ENCODE measurements at regions not wholly inside any gene's neighbourhood (a gene's known extent, or its start where the extent isn't known, plus 50 kb on each side); places are given as distances from the start of the nearest gene placed in this dataset.

DNA sequence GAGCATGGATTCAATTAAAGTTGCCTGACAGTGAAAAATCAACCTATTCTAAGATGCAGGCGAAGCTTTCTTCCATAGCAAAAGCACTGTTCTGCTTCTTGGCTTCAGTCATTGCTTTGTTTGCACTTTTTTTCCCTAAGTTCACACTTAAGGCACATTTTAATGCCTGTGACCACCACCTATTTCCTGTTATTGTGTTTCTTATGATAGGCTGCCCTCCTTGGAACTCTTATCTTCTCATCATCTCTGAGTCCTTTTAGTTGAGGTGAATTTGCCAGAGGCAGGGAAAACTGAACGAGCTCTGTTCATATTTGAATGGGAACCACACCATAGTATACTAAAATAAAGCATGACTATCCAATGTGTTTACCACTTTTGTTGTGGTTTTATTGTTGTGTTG is 119.8 kb downstream of the SPCS3 start:
- no peak for TF ChIP-seq ZFP3 (tag by site-specific recombination; IDR thresholded peaks at IDR 0.05; ENCODE audit: low read depth)
- TF ChIP-seq, protein P1, sequence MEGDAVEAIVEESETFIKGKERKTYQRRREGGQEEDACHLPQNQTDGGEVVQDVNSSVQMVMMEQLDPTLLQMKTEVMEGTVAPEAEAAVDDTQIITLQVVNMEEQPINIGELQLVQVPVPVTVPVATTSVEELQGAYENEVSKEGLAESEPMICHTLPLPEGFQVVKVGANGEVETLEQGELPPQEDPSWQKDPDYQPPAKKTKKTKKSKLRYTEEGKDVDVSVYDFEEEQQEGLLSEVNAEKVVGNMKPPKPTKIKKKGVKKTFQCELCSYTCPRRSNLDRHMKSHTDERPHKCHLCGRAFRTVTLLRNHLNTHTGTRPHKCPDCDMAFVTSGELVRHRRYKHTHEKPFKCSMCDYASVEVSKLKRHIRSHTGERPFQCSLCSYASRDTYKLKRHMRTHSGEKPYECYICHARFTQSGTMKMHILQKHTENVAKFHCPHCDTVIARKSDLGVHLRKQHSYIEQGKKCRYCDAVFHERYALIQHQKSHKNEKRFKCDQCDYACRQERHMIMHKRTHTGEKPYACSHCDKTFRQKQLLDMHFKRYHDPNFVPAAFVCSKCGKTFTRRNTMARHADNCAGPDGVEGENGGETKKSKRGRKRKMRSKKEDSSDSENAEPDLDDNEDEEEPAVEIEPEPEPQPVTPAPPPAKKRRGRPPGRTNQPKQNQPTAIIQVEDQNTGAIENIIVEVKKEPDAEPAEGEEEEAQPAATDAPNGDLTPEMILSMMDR (tag by site-specific recombination; IDR thresholded peaks at IDR 0.05): no peak
- TF ChIP-seq KLF10 (tag by site-specific recombination; IDR thresholded peaks at IDR 0.05): no peak
- no peak for TF ChIP-seq SP2 (tag by site-specific recombination; IDR thresholded peaks at IDR 0.05)
- TF ChIP-seq ZSCAN16 (tag by site-specific recombination; IDR thresholded peaks at IDR 0.05): no peak
- TF ChIP-seq ZNF10 (tag by site-specific recombination; IDR thresholded peaks at IDR 0.05): no peak
- TF ChIP-seq ZNF473 (tag by site-specific recombination; IDR thresholded peaks at IDR 0.05): no peak
